ENCODE measurements at regions not wholly inside any gene's neighbourhood (a gene's known extent, or its start where the extent isn't known, plus 50 kb on each side); places are given as distances from the start of the nearest gene placed in this dataset.

GRCh38 chr12:77777274-77777673, 53.4 kb upstream of the NAV3 start:
- WGBS = 77% methylated on average over 1 of the region's 1 CpG
- Histone ChIP-seq H3K4me3 (no peak overlapping the region), H3K27ac (no peak overlapping the region), H3K9me3 (no peaks in the 10 kb centered on the region), H3K27me3 (replicated peaks; ENCODE audit: insufficient read depth) (no peaks in the 10 kb centered on the region), H3K4me1 (replicated peaks) (no peaks in the 10 kb centered on the region), H3K36me3 (no peaks in the 10 kb centered on the region)
- DNase-seq (ENCODE audit: low spot score) = no peak
- no peak for TF ChIP-seq POLR2A (IDR thresholded peaks at IDR 0.05)
- no peak for TF ChIP-seq POLR2AphosphoS5 (IDR thresholded peaks at IDR 0.05)
- TF ChIP-seq CTCF (IDR thresholded peaks at IDR 0.05) = no peak
- intact Hi-C loops (cut with DNase I) = no loop called here

DNA sequence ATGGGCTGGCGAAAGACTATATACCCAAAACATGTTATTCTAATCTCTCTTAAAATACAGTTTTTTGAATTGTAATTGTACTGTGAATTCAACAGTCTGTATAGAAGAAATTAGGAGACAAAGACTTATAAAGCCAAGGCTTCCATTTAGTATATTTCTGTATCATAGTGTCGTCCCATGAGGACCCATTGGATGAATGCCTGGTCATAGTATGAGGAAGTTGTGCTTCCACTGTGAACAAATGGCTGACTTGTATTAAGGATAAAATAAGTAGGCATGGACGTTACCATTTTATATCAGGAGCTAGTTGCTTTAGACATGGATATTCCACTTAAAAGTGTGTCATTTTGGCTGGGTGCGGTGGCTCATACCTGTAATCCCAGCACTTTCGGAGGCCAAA, 55.9 kb upstream of the NAV3 start:
- Histone ChIP-seq H3K27me3 (replicated peaks; ENCODE audit: insufficient read depth) (no peaks in the 10 kb centered on the region), H3K4me3 (no peak overlapping the region), H3K27ac (no peak overlapping the region), H3K9me3 (no peaks in the 10 kb centered on the region), H3K4me1 (replicated peaks) (no peaks in the 10 kb centered on the region), H3K36me3 (no peaks in the 10 kb centered on the region)
- intact Hi-C loops (cut with DNase I) = no loop called here
- DNase-seq (ENCODE audit: low spot score) = no peak
- TF ChIP-seq POLR2A (IDR thresholded peaks at IDR 0.05) (no peak), POLR2AphosphoS5 (IDR thresholded peaks at IDR 0.05) (no peak), CTCF (IDR thresholded peaks at IDR 0.05) (no peak)
- 77% methylated on average over 5 of the region's 5 CpGs for WGBS

DNA sequence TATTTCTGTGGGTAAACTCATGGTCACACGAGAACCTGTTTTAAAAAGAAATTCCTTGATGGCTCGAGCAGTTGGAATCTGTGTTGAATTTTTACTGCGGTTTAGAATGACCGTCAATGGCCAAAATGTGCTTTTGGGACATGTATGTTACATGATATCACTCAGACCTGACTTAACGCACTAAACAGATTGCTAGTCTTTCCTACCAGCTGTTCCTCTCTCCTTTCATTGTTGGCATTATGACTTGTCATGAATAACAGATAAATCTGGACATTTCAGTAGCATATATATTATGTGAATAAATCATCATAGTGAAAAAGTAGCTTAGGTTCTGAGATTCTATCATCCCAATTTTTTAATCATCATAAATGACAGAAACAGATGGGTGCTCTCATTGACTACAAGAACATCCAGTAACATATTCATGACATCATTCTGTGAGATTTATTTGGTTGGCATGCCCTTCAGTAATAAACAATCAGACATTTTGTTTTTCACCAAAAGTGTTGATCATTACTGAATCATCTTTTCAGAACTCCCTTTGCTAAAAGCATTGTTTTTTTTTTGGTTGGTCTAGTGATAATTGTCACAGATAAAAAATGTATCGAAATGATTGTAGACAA, 57.9 kb upstream of the NAV3 start:
- Histone ChIP-seq H3K27me3 (replicated peaks; ENCODE audit: insufficient read depth) (no peaks in the 10 kb centered on the region), H3K9me3 (no peaks in the 10 kb centered on the region), H3K36me3 (no peaks in the 10 kb centered on the region), H3K4me1 (replicated peaks) (no peaks in the 10 kb centered on the region), H3K4me3 (no peak overlapping the region), H3K27ac (no peak overlapping the region)
- TF ChIP-seq POLR2A (IDR thresholded peaks at IDR 0.05) (no peak), POLR2AphosphoS5 (IDR thresholded peaks at IDR 0.05) (no peak), CTCF (IDR thresholded peaks at IDR 0.05) (no peak)
- intact Hi-C loops (cut with DNase I) = no loop called here
- no peak for DNase-seq (ENCODE audit: low spot score)
- WGBS = 72% methylated on average over 6 of the region's 6 CpGs

GRCh38 chr12:77768558-77768957, 62.1 kb upstream of the NAV3 start:
- DNase-seq (ENCODE audit: low spot score) = no peak
- intact Hi-C loops (cut with DNase I) = no loop called here
- WGBS = 100% methylated on average over 1 of the region's 1 CpG

More at GRCh38 chr12:77768558-77768957, 62.1 kb upstream of the NAV3 start:
- Histone ChIP-seq H3K9me3 (no peaks in the 10 kb centered on the region), H3K27me3 (replicated peaks; ENCODE audit: insufficient read depth) (no peaks in the 10 kb centered on the region), H3K4me1 (replicated peaks) (no peaks in the 10 kb centered on the region), H3K27ac (no peak overlapping the region), H3K4me3 (no peak overlapping the region), H3K36me3 (no peaks in the 10 kb centered on the region)
- no peak for TF ChIP-seq CTCF (IDR thresholded peaks at IDR 0.05)
- TF ChIP-seq POLR2AphosphoS5 (IDR thresholded peaks at IDR 0.05) = no peak
- TF ChIP-seq POLR2A (IDR thresholded peaks at IDR 0.05) = no peak
